H1 (cell line): ENCODE measurements at regions not wholly inside any gene's neighbourhood (a gene's known extent, or its start where the extent isn't known, plus 50 kb on each side); places are given as distances from the start of the nearest gene placed in this dataset.

Experiments used
- ATF2 ChIP-seq: IDR thresholded peaks from 2 replicates; pipeline ENCODE4 v1.6.1; 2012; ENCODE audit warnings: low read length, inconsistent platforms
- CEBPB ChIP-seq: IDR thresholded peaks from 2 replicates; pipeline ENCODE4 v1.6.1; 2012; ENCODE audit warnings: low read depth, low read length
- CTCF ChIP-seq, 3 experiments: IDR thresholded peaks; 1 replicate in 2 of 3; 2 replicates in 1 of 3; pipeline versions ENCODE4 v1.5.1 to v1.6.1; 2011; ENCODE audit warnings: low read length in 3 of 3, mild to moderate bottlenecking in 3 of 3, inconsistent platforms in 2 of 3, low read depth in 1 of 3, moderate library complexity in 1 of 3; ENCODE audit not compliant: insufficient read depth in 1 of 3; ENCODE audit errors: control extremely low read depth in 1 of 3
- EZH2 ChIP-seq: fragments of 200-600 bp; sonication (generic); IDR thresholded peaks from 2 replicates; pipeline ENCODE4 v1.7.1; 2012; ENCODE audit warnings: low read depth, mild to moderate bottlenecking, moderate library complexity, low read length, inconsistent platforms; ENCODE audit not compliant: severe bottlenecking
- FOSL1 ChIP-seq: IDR thresholded peaks from 2 replicates; pipeline ENCODE4 v1.6.1; 2011; ENCODE audit warnings: mild to moderate bottlenecking, low read depth, low read length, moderate library complexity; ENCODE audit not compliant: insufficient read depth
- GABPA ChIP-seq: IDR thresholded peaks from 2 replicates; pipeline ENCODE4 v1.6.1; 2011; ENCODE audit warnings: mild to moderate bottlenecking, low read length, moderate library complexity, borderline replicate concordance; ENCODE audit not compliant: insufficient read depth
- JUN ChIP-seq: IDR thresholded peaks from 2 replicates; pipeline ENCODE4 v1.6.1; 2011; ENCODE audit warnings: low read depth, mild to moderate bottlenecking, improper control_type of control experiment, low read length
- JUND ChIP-seq: IDR thresholded peaks from 2 replicates; pipeline ENCODE4 v1.6.1; 2011; ENCODE audit warnings: mild to moderate bottlenecking, improper control_type of control experiment, low read length
- RAD21 ChIP-seq, 2 experiments: IDR thresholded peaks in 1 of 2; conservative IDR thresholded peaks in 1 of 2; 2 replicates each; pipeline ENCODE4 v1.6.1; 2011; ENCODE audit warnings: low read depth in 2 of 2, low read length in 2 of 2, improper control_type of control experiment in 1 of 2, inconsistent platforms in 1 of 2, mild to moderate bottlenecking in 1 of 2, moderate library complexity in 1 of 2
- RNF2 ChIP-seq: fragments of 200-900, 300-1000 bp; sonication (generic); IDR thresholded peaks from 2 replicates; pipeline ENCODE4 v1.7.1; 2016; ENCODE audit warnings: borderline replicate concordance, low read depth, mild to moderate bottlenecking, antibody characterized with exemption, low read length; ENCODE audit not compliant: poor library complexity, severe bottlenecking; ENCODE audit errors: missing control alignments
- TAF1 ChIP-seq: IDR thresholded peaks from 2 replicates; pipeline ENCODE4 v1.6.1; 2011; ENCODE audit warnings: mild to moderate bottlenecking, low read depth, low read length

GRCh38 chr17:22490399-22490798, 798.1 kb downstream of the KCNJ18 start:
- TF ChIP-seq JUND (no peak), CTCF (IDR thresholded peaks at IDR 0.05; ENCODE audit: control extremely low read depth in 1 of 3, insufficient read depth in 1 of 3, low read depth in 1 of 3, low read length in 3 of 3) (no peak), GABPA (no peak), TAF1 (no peak), JUN (no peak), CEBPB (no peak), ATF2 (no peak), FOSL1 (no peak), RAD21 (IDR thresholded peaks at IDR 0.05 in 1 of 2, conservative IDR thresholded peaks at IDR 0.05 in 1 of 2; ENCODE audit: low read depth in 2 of 2, low read length in 2 of 2) (no peak), RNF2 (no peak), EZH2 (no peak)
